ENCODE measurements at regions not wholly inside any gene's neighbourhood (a gene's known extent, or its start where the extent isn't known, plus 50 kb on each side); places are given as distances from the start of the nearest gene placed in this dataset.

GRCh38 chr10:28939281-28940157 is 262.2 kb downstream of the BAMBI start:
- H3K27ac ChIP-seq: peak overlapping the region in 2 of 4 donors; percentile 6 to 23
- H3K27me3 ChIP-seq: peaks cover 0 to 5% of the 10 kb centered on the region in 2 donors
- no peak overlapping the region for H3K4me3 ChIP-seq
- H3K4me1 ChIP-seq: peaks cover 0 to 22% (median 3%) of the 10 kb centered on the region in 4 donors
- WGBS, 2 donors: 28 to 40% methylated on average over 28 to 29 of the region's 29 CpGs
- H3K36me3 ChIP-seq: no peaks in the 10 kb centered on the region
- TF ChIP-seq EP300 (IDR thresholded peaks at IDR 0.05): peak in 1 of 2 donors; percentile 73
- no peak for TF ChIP-seq POLR2A (IDR thresholded peaks at IDR 0.05)
- H3K9me3 ChIP-seq: no peaks in the 10 kb centered on the region
- peak; percentile 44 to 68 for DNase-seq (ENCODE audit: low spot score in 2 of 2)

GRCh38 chr10:28940158-28940888 is 263.0 kb downstream of the BAMBI start:
- WGBS, 2 donors: 28 to 29% methylated on average over 8 of the region's 8 CpGs
- H3K27ac ChIP-seq: peak overlapping the region in 1 of 4 donors; percentile 44
- no peak for DNase-seq (ENCODE audit: low spot score in 2 of 2)
- no peak for TF ChIP-seq POLR2A (IDR thresholded peaks at IDR 0.05)
- TF ChIP-seq EP300 (IDR thresholded peaks at IDR 0.05): no peak
- TF ChIP-seq, protein P1, sequence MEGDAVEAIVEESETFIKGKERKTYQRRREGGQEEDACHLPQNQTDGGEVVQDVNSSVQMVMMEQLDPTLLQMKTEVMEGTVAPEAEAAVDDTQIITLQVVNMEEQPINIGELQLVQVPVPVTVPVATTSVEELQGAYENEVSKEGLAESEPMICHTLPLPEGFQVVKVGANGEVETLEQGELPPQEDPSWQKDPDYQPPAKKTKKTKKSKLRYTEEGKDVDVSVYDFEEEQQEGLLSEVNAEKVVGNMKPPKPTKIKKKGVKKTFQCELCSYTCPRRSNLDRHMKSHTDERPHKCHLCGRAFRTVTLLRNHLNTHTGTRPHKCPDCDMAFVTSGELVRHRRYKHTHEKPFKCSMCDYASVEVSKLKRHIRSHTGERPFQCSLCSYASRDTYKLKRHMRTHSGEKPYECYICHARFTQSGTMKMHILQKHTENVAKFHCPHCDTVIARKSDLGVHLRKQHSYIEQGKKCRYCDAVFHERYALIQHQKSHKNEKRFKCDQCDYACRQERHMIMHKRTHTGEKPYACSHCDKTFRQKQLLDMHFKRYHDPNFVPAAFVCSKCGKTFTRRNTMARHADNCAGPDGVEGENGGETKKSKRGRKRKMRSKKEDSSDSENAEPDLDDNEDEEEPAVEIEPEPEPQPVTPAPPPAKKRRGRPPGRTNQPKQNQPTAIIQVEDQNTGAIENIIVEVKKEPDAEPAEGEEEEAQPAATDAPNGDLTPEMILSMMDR (IDR thresholded peaks at IDR 0.05): no peak
- H3K4me1 ChIP-seq: peaks cover 0 to 22% (median 3%) of the 10 kb centered on the region in 4 donors
- peaks cover 0 to 5% of the 10 kb centered on the region in 2 donors for H3K27me3 ChIP-seq
- no peaks in the 10 kb centered on the region for H3K36me3 ChIP-seq
- peaks cover 0 to 6% (median 1%) of the 10 kb centered on the region in 4 donors for H3K9me3 ChIP-seq
- no peak overlapping the region for H3K4me3 ChIP-seq

DNA sequence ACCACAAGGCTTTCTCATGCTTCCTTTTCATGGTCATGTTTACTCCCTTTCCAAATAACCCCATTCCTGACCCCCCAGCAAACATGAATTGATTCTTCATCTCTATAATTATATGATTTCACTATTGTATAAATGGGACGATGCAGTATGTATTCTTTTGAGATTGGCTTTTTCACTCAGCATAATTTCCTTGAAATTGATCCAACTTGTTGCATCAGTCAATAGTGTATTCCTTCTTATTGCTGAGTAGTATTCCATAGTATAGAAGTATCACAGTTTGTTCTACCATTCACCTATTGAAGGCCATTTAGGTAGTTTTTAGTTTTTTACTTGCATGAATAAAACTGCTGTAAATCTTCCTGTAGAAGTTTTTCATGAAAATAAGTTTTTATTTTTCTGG is 264.7 kb downstream of the BAMBI start:
- Histone ChIP-seq H3K4me1 (peaks cover 0 to 22% (median 3%) of the 10 kb centered on the region in 4 donors), H3K36me3 (no peaks in the 10 kb centered on the region), H3K4me3 (no peak overlapping the region), H3K27me3 (no peaks in the 10 kb centered on the region), H3K27ac (no peak overlapping the region), H3K9me3 (peaks cover 0 to 8% (median 2%) of the 10 kb centered on the region in 4 donors)
- WGBS, 2 donors: 54 to 58% methylated on average over 1 of the region's 1 CpG
- TF ChIP-seq POLR2A (IDR thresholded peaks at IDR 0.05): no peak
- no peak for TF ChIP-seq EP300 (IDR thresholded peaks at IDR 0.05)
- TF ChIP-seq, protein P1 (IDR thresholded peaks at IDR 0.05): no peak
- DNase-seq (ENCODE audit: low spot score in 2 of 2): no peak

- no peaks in the 10 kb centered on the region for H3K4me1 ChIP-seq
- no peaks in the 10 kb centered on the region for H3K36me3 ChIP-seq
- DNase-seq (ENCODE audit: low spot score in 2 of 2): no peak
- no peak overlapping the region for H3K27ac ChIP-seq
- TF ChIP-seq EP300 (IDR thresholded peaks at IDR 0.05) (no peak), POLR2A (IDR thresholded peaks at IDR 0.05) (no peak)
- TF ChIP-seq, protein P1 (IDR thresholded peaks at IDR 0.05): no peak
- H3K9me3 ChIP-seq: peaks cover 0 to 8% (median 2%) of the 10 kb centered on the region in 4 donors
- no peak overlapping the region for H3K4me3 ChIP-seq
- H3K27me3 ChIP-seq: no peaks in the 10 kb centered on the region
- WGBS, 2 donors: 24 to 29% methylated on average over 1 of the region's 1 CpG
Measured at GRCh38 chr10:28945959-28946358, 268.6 kb downstream of the BAMBI start.

GRCh38 chr10:28946479-28946878 is 269.2 kb downstream of the BAMBI start:
- H3K9me3 ChIP-seq: peaks cover 0 to 8% (median 2%) of the 10 kb centered on the region in 4 donors
- no peak overlapping the region for H3K4me3 ChIP-seq
- H3K36me3 ChIP-seq: no peaks in the 10 kb centered on the region
- 68 to 69% methylated on average over 2 of the region's 2 CpGs for WGBS, 2 donors
- H3K27me3 ChIP-seq: no peaks in the 10 kb centered on the region
- no peaks in the 10 kb centered on the region for H3K4me1 ChIP-seq
- no peak for DNase-seq (ENCODE audit: low spot score in 2 of 2)
- TF ChIP-seq POLR2A (IDR thresholded peaks at IDR 0.05) (no peak), EP300 (IDR thresholded peaks at IDR 0.05) (no peak)
- TF ChIP-seq, protein P1 (IDR thresholded peaks at IDR 0.05): no peak
- no peak overlapping the region for H3K27ac ChIP-seq

Data from tibial nerve (tissue), 4 donors.